HG02623 (cell line): ENCODE measurements at regions not wholly inside any gene's neighbourhood (a gene's known extent, or its start where the extent isn't known, plus 50 kb on each side); places are given as distances from the start of the nearest gene placed in this dataset.
"Not testable (repeated sequence)": the region's sequence is repeated elsewhere in the genome, so short reads cannot be mapped to it uniquely, and the experiment has no call there.

Experiments used
- ATAC-seq: cut with Tn5 transposase; IDR thresholded peaks from one replicate; pipeline ENCODE4 v1.9.1; 2021; ENCODE audit warnings: moderate library complexity; ENCODE audit not compliant: unreplicated experiment

DNA sequence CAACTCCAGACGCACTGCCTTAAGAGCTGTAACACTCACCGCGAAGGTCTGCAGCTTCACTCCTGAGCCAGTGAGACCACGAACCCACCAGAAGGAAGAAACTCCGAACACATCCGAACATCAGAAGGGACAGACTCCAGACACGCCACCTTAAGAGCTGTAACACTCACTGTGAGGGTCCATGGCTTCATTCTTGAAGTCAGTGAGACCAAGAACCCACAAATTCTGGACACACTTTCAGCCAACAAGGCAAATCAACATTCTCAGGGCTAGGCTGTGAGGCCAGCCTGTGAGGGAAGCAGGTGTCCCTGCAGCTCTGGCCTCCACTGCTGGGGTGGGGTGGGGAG, 275.3 kb downstream of the ADGRD1 start:
- ATAC-seq: not testable (repeated sequence)

DNA sequence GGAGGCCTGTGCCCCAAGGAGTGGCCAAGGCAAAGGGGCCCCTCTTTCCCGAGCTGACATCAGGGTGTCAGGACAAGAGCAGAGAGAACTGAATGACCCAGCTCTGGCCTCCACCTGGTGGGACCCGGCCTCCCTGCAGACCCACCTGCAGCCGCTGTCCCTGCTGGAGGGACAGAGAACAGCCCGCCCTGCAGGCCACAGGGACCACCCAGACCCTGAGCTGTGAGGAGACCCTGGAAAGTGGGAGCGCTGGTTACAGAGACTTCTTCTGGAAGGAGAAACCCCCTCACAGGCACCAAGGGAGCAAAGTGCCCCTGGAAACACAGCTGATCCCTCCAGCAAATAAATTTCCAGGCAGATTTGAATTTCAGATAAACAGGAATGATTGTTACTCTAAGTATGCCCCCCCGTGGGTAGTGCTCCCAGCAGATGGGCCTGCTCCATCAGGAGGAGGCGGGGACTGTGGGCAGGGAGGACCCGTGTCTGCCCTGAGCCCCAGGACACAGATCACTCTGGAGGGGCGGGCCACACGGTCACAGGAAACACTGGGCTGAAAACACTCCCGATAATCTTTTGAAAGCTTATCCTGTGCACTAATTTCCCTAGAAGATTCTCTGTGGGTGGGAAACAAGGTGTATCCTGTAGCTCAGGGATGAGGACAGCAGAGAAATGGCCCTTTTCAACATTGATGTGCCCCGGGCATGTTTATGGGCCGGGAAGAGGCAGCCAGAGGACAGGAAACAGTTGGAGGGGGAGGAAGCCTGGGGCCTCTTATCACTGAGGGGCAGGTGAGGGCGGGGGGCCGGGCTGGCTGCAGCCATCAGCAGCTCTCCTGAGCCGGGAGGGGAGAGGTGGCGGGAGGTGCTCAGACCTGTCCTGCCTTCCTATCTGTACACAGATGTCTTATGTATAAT, 276.0 kb downstream of the ADGRD1 start:
- no peak for ATAC-seq

DNA sequence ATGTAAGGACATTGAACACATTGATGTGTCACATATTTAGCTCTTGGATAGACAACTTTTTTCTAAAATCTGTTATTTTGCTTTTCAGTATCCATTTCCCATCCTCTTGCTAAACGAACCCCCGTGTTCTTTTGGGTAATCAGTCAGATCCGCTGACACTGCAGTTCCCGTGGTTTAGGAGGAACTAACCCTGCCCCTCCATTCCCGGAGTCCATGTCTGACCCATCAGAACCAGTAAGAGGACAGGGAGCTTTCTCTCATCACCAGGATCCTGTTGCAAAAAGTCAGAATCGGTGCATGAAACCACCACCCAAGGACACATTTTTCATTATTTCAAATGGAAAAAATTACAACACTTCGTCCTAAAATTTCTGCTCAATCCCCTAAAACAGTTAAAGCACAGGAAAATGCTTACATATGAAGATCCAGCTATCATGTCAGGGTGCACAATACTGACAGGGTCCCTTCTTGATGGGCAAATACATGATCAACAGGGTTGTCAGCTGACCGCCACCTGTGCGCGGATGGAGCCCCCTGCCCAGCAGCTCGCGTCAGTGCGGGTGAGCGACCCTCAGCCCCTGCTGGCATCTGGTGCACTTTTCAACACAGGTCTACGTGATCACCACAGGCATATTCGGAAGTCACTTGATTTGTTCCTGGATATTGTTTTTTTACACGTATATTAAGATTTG, 276.8 kb downstream of the ADGRD1 start:
- no peak for ATAC-seq

DNA sequence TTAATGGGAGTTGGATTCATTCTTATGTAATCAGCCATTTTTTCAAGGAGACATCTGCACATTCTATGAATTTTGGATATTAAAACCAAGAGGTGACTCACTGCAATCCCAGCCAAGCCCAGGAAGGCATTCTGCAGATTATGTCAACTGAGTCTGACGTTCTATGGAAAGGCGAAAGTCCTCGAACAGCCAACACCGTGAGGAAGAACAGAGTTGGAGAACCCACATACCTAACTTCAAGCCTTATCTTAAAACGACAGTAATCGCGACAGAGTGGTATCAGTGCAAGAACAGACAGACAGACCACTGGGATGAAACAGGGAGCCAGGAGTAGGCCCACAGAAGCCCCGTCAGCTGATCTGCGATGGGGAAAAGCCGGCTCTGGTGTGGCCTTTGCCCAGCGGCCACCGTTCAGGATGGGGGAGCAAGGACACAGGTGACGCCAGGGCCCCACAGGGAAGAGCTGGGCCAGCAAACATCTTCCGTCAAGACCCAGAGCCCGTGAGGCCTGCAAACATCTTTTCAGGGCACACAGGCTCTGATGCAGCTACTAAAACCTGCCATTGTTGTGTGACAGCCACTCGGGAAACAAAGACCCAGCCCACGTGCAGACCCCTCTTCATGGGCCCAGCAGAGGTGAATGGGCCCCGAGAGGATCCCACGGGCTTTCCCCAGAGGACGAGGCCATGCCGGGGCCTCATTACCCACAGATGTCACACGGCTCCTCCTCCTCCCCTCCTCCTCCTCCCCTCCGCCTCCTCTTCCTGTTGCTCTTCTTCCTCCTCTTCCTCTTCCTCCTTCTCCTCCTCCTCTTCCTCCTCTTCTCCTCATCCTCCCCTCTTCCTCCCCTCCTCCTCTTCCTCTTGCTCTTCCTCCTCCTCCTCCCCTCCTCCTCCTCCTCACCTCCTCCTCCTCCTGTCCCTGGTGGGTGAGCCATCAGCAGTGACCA, 277.6 kb downstream of the ADGRD1 start:
- ATAC-seq: no peak

DNA sequence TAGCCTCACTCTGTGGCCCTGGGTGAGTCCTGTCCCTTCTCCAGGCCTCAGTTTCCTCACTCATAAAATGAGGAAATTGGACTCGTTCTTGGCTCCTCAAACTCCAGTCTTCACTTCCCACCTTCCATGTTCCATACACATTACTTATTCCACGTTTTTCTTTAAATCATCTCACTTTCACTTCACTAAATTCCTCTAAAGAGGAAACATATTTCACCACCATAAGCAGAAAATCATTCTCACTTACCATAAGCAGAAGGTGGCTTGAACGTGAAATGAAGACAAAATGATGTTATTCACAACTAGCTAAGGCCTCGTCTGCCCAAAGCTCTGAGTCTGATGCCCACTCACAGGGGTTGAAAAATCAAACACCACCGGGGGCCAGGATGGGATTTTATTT, 278.3 kb downstream of the ADGRD1 start:
- no peak for ATAC-seq

DNA sequence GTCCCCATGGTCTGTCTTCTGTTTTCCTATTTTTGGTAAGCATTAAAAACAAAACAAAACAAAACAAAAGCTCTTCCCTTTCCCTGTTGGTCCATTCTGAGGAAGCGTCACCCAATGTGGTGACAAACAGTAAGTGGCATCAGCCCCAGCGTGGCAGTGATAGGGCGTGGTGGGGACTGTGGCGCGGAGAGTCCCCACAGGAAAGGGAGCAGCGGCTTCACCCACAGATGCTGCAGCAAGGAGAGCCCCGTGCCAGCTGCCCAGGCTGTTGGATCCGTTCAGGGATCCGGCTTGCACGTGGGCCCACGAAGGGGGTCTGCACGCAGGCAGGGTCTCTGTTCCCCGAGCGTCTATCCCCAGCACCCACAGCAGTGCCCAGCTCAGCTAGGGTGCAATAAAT, 279.2 kb downstream of the ADGRD1 start:
- ATAC-seq: not testable (repeated sequence)

DNA sequence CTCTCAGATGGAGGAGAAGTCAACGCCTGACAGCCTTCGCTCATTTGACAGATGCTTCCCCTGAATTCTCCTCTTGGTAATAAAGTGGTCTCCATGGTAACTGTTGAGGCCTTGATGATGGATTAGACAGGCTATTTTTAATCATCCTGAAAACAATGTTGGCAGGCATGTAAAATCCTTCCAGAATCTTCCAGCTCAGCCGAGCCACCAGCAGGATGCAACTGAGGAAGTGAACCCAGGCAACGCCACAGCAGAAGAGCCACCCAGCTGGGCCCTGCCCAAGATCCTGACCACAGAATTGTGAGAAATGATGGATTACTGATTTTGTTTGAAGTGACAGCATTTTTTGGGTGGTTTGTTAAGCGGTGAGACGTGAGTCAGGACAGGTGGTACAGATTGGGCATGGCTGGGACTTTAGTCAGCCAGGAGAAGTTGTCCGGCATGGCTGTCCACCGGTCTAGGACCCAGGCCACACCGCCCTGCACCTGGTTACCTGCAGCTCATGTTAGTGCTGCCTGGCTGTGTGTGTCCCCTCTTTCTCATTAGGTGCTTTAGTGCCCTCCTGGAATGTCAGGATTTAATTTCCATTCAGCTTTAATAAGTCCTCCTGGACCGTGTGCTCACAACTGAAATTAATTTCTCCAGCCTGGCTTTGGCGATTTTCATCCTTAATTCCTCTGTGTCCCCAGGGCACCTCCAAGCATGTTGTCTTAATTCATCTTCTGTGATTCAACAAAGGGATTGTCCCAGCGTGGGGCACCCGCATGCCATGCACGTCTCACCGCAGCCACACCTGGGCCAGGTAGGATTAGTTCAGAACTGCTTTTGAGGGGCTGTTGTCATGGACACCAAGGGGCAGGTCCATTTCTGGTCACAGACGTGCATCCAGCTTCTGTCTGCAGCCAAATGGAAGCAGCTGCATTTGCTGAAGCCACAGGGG, 280.4 kb downstream of the ADGRD1 start:
- ATAC-seq: not testable (repeated sequence)

DNA sequence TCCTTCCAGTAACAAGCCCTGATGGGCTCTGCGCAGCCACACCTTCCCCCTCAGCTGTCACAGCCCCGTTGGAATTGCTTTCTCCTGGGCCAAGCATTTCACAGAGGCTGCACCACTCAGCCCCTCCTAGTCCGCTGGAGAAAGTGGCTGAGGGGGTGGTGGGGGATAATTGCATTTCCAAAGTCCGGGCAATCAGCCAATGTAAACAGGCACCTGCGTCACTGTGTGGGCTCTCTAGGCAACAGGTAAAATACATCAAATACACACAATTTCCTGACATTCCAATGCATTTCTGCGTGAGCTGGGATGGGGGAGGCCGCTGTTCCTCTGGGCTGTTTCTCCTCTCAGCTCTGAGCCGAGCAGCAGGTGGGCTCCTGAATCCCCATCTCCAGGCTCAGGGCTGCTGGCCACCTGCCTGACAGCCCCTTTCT, 281.1 kb downstream of the ADGRD1 start:
- not testable (repeated sequence) for ATAC-seq

DNA sequence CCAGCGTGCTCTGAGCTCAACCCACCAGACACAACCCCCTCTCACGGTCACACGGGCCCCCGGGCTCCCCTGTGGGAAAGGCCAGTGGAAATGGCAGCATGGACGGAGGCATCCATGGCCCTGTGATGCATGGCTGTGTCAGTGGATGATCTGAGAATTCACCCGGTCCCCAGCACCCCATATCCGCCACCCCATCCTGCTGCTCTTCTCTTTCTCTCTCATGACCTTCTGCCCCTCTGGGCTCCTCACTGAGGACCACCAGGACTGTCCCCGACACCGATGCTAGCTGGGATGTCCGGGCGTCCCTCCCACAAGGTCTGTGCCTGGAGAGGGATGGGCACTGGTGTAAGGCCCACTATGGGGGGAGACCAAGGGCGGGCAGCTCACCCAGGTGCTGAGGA, 282.2 kb downstream of the ADGRD1 start:
- ATAC-seq: no peak

DNA sequence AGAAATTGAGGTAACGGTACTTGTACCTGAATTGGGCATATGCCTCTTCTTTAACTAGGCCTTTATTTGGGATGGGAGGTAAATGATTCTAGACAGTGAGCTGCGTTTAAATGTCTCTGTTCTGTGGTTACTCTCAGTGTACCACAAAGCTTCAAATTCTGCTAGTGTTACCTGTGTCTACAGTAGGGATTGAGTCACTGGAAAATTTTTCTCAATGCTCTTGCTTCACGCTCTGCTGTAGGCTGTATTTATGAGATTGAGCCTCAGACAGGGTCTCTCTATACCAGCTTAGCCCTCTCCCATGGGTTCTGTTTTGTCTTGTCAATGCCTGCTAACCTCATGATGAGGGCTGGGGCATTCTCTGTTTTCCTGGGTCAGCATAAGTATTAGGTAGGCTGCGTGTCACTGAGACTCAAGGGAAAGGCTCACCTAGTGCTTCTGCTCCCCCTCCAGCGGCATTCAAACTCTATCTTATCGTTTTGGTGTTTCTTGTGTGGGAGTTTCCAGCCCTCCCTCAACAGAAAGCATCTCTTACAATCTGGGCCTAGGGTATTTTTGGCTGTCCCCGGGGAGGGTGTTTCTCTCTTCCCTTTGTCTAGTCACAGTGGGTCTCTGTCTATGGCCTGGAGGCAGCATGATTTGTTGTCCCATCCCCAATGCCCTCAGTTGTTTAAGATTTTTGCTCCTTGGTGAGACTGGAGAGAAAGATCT, 285.8 kb downstream of the ADGRD1 start:
- peak; percentile 70 for ATAC-seq

DNA sequence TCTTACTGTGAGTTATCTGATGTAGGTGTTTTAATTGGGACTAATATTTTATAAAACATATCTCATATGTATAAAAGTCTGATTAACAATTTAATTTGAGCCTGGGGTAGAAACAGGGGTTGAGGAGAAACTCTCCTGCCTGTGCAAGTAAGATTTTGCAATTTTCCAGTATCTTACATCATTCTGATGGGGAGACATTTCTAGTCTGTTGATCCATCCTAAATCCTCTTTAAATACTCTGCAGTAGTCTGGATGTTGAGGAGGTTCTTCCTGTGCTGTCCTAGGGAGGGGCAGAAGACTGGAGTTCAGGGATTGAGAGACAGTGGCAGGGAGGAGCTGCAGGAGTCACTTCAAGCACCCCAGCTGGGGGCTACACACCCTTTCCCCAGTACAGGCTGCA, 287.8 kb downstream of the ADGRD1 start:
- no peak for ATAC-seq

DNA sequence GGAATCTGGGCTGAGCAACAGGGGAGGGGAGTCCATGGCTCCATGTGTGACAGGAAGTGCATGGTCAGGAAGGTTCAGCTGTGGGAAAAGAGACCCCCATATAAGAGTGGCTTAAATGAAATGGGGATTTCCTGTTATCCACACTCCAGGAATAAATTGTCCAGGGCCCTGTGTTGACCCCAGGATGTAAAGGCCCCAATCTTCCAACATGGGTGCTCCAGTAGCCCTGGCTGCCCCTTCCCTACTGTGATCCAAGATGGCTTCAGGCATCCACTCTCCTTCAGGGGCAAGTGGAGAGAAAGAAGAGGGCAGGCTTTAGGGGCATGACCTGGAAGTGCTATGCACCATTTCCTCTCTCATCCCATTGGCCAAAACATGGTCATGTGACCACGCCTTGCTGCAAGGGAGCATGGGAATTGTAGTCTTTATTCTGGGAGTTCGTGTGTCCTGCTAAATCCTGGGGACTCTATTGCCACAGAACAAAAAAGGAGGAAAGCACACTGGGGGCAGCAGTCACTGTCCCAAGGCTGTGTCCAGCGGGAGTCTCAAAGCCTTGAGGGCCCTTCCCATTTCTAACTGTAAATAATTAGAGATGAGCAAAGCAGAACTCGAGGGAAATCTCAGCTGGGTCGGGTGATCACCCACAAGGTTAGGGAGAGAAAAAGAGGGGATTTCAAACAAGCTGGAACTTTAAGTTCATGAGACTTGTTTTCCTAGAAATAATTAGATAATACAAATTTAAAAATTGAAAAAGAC, 289.2 kb downstream of the ADGRD1 start:
- ATAC-seq: no peak

DNA sequence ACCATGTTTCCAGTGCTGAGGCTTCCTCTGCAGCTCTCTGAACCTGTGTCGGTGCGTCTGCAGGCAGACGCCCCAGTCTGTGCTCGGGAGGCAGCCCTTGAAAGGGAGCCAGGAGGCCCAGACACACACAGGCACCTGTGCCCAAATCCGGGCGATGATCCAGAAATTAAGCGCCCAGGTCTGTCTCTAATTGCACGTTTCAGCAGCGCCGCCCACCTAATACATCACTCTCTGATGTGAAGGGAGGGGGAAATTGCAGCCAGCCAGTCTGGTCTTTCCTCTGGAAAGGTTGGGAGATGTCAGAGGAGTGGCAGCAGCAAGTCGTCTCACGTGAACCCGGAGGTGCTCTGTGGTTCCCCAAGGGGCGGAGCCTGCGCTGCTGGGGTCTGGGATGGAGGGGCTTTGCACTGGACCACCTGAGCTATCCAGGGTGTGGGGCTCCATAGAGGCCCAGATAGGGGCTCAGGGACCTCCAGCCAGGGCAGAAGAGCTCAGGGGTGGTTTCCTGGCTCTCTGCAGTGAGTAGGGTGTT, 290.5 kb downstream of the ADGRD1 start:
- ATAC-seq: not testable (repeated sequence)

DNA sequence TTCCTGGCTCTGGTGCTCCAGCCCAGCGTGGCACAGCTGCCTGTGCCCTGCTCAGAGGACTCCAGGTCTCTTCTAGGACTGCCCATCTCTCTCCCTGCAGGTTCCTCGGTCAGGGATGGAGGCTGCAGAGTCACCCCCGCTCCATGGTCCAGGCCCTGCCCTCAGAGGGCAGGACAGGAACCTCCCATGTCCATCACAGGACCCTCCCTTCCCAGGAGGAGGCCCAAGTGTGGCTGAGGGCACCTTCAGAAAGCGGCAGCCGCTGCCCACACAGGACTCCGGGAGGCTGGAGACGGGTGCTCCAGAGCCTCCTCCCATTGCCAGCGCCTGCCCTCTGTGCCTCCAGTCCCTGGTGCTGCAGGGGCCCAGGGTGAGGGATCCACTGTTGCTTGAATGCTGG, 291.5 kb downstream of the ADGRD1 start:
- not testable (repeated sequence) for ATAC-seq

DNA sequence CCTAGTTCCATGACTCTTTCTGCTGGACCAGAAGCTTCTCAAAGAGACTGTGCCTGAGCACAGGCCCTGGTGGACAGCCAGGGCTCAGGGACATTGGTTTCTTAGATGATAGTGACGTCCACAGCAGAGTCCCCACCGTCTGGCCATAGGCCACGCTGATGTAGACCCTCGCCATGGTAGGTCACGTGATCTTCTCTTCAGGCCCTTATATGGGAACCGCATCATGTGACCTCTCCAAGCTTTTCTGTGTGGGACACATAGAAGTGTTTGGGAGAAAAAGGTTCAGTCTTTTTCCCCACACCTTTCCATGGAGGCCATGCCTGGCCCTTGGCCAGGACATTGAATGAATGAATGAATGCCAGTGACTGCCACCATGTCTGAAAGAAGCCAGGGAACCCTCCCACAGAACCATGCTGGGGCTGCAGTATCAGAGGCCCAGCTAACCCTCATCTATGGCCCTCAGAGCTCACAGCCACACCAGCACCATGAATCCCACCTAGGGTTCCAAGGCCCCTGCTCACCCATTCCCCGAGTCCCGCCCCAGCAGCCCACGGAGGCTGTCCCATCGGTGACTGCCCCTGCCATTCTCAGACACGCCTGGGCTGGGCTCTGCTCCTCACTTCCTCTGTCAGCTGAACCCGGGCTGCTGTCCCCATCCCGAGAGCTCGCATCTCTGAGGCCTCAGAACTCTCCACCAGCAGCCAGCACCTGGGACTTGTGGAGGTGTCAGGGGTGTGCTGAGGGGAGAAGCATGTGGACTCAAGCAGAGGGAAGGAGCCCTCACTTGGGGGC, 292.1 kb downstream of the ADGRD1 start:
- ATAC-seq: no peak

DNA sequence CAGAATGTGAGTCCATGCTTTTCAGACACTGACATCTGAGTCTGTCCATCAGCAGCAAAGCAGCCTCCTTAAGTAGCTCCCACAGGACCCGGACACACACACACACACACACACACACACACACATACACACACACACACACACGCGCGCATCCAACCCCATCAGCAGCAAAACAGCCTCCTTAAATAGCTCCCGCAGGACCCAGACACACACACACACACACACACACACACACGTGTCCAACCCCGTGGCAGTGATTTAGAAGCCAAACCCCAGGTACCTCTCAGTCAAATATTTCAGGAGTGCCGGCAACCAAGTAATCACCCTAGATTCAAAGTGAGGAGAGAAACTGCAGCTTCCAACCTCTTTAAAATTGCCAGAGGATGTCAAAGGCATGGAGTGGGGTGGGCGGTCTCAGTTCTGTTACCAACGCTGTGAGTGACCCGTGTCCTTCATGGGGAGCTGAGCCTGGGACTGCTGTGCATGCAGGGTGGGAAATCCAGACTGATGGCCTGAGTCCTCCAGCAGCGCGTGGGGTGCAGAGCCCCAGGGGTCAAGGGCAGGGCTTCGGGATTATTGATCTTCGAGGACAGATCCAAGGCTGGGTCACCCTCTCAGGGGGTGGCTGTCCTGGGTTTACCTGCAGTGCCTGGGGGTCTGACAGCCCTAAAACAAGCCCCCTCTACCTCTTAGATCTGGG, 293.5 kb downstream of the ADGRD1 start:
- not testable (repeated sequence) for ATAC-seq

DNA sequence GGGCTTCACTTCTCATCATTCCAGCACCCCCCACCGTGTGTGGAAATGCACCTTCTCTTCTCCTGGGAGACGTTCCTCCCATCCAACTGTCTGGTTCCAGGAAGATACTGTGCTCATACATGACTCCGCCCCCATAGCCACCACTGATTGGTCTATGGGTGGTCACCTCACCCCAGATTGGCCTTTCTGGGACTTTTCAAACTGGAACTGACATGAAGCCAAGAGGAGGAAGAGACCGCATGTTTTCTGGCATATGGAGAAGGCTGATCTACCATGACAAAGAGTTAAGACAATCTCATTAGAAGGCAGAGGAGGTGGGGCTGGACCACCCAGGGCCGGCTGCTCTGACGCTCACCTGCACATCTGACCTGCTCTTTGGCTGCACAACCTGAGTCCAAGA, 294.2 kb downstream of the ADGRD1 start:
- ATAC-seq: not testable (repeated sequence)
